ENCODE measurements at regions not wholly inside any gene's neighbourhood (a gene's known extent, or its start where the extent isn't known, plus 50 kb on each side); places are given as distances from the start of the nearest gene placed in this dataset.

DNA sequence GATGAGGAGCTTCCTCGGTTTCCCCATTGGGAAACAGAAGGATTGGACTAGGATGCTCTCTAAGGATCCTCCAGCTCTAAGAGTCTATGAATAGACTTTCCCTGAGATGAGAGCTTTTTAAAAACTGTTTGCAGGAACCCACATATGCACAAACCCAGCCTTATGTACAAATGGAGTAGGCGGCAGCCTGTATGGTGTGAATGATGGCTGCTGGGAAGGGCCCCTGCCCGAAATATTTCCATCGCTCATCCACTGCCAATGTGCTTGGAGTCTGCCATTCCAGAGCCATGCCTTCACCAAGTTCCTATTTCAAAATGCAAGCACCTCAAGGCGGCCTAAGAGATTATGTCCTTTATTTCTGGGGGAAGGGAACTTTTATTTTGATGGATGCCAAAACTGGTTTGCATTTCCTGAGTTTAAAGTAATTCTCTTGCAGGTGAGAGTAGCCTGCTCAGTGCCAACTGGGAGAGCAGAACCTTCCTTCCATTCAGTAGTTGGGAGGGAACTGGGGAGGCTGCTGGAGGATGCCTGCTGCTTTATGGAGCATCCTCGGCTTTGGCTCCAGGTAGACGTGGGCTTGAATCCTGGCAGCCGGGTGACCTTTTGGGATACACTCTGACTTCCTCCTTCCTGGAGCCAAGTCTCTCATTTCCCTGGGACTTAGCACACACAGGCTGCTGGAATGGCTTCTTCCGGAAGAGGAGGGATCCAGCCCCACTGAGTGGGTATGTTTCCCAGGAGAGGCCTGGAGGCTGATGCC, 165.9 kb downstream of the ACTL8 start:
- TF ChIP-seq POLR2AphosphoS5 (IDR thresholded peaks at IDR 0.05; ENCODE audit: low read depth, low read length) (no peak), TAF1 (IDR thresholded peaks at IDR 0.05; ENCODE audit: low read depth, low read length) (no peak), POLR2A (IDR thresholded peaks at IDR 0.05; ENCODE audit: low read depth, low read length) (no peak), SPI1 (IDR thresholded peaks at IDR 0.05; ENCODE audit: low read depth, low read length) (no peak), POU2F2 (IDR thresholded peaks at IDR 0.05; ENCODE audit: low read depth, low read length) (no peak), PAX5 (IDR thresholded peaks at IDR 0.05; ENCODE audit: insufficient read depth, low read length, severe bottlenecking) (no peak)
